Effector memory CD8-positive, alpha-beta T cell (primary cell): ENCODE measurements at regions not wholly inside any gene's neighbourhood (a gene's known extent, or its start where the extent isn't known, plus 50 kb on each side); places are given as distances from the start of the nearest gene placed in this dataset.

Experiments used
- ATAC-seq: fragments of 150-1000 bp; cut with Tn5 transposase; replicated peaks from 2 replicates; pipeline ENCODE4 v1.10.0; 2021; ENCODE audit warnings: mild to moderate bottlenecking, moderate library complexity
- DNase-seq, 3 experiments: peaks; one replicate each; pipeline ENCODE4 v3.0.0; 2021
- H3K27ac Mint-ChIP-seq, 2 donors: one replicate each; pipeline ENCODE4 v1.8.0; 2022; ENCODE audit warnings: mild to moderate bottlenecking in 2 of 2, mixed read lengths in 2 of 2, moderate library complexity in 2 of 2
- H3K27me3 Mint-ChIP-seq, 2 donors: one replicate each; pipeline ENCODE4 v1.8.0; 2022; ENCODE audit warnings: mixed read lengths in 2 of 2
- H3K36me3 Mint-ChIP-seq: one replicate; pipeline ENCODE4 v1.8.0; 2022; ENCODE audit warnings: mild to moderate bottlenecking, moderate library complexity, mixed read lengths; ENCODE audit not compliant: insufficient read depth
- H3K4me1 Mint-ChIP-seq, 2 donors: one replicate each; pipeline ENCODE4 v1.8.0; 2022; ENCODE audit warnings: low read depth in 2 of 2, mixed read lengths in 2 of 2
- H3K4me3 Mint-ChIP-seq, 2 donors: one replicate each; pipeline ENCODE4 v1.8.0; 2022; ENCODE audit warnings: mild to moderate bottlenecking in 2 of 2, mixed read lengths in 2 of 2, moderate library complexity in 2 of 2
- H3K9me3 Mint-ChIP-seq, 2 donors: one replicate each; pipeline ENCODE4 v1.8.0; 2022; ENCODE audit warnings: mixed read lengths in 2 of 2

GRCh38 chr10:3239920-3240894 is 67.6 kb upstream of the PITRM1 start:
- Mint-ChIP-seq H3K36me3 (no peaks in the 10 kb centered on the region), H3K27ac (no peak overlapping the region), H3K27me3 (peaks cover 27 to 28% of the 10 kb centered on the region in 2 donors), H3K4me3 (no peak overlapping the region), H3K4me1 (peaks cover 4% of the 10 kb centered on the region in 2 donors), H3K9me3 (no peaks in the 10 kb centered on the region)
- ATAC-seq = no peak
- DNase-seq = no peak

GRCh38 chr10:3239066-3239919 is 66.7 kb upstream of the PITRM1 start:
- Mint-ChIP-seq H3K27ac (no peak overlapping the region), H3K4me3 (no peak overlapping the region), H3K36me3 (no peaks in the 10 kb centered on the region), H3K27me3 (peaks cover 18 to 32% of the 10 kb centered on the region in 2 donors), H3K9me3 (no peaks in the 10 kb centered on the region), H3K4me1 (peaks cover 2 to 4% of the 10 kb centered on the region in 2 donors)
- ATAC-seq (peak; percentile 85), DNase-seq (peak; percentile 69 to 71 (median 69))

- Mint-ChIP-seq H3K36me3 (no peaks in the 10 kb centered on the region), H3K4me3 (no peak overlapping the region), H3K27ac (no peak overlapping the region), H3K4me1 (peaks cover 2 to 4% of the 10 kb centered on the region in 2 donors), H3K27me3 (peaks cover 18 to 37% of the 10 kb centered on the region in 2 donors), H3K9me3 (no peaks in the 10 kb centered on the region)
- DNase-seq (no peak), ATAC-seq (no peak)
Measured at GRCh38 chr10:3238115-3238871, 65.7 kb upstream of the PITRM1 start.

- no peak overlapping the region for H3K4me3 Mint-ChIP-seq
- H3K4me1 Mint-ChIP-seq = peaks cover 2 to 4% of the 10 kb centered on the region in 2 donors
- no peaks in the 10 kb centered on the region for H3K36me3 Mint-ChIP-seq
- H3K27ac Mint-ChIP-seq = no peak overlapping the region
- no peak for ATAC-seq
- H3K9me3 Mint-ChIP-seq = no peaks in the 10 kb centered on the region
- DNase-seq = no peak
- peaks cover 18 to 44% of the 10 kb centered on the region in 2 donors for H3K27me3 Mint-ChIP-seq
Measured at GRCh38 chr10:3237530-3237929, 64.9 kb upstream of the PITRM1 start.

- Mint-ChIP-seq H3K4me3 (no peak overlapping the region), H3K36me3 (no peaks in the 10 kb centered on the region), H3K9me3 (no peaks in the 10 kb centered on the region), H3K27ac (no peak overlapping the region), H3K27me3 (peaks cover 18 to 49% of the 10 kb centered on the region in 2 donors), H3K4me1 (peaks cover 2 to 4% of the 10 kb centered on the region in 2 donors)
- ATAC-seq = no peak
- no peak for DNase-seq
Measured at GRCh38 chr10:3236644-3237404, 64.2 kb upstream of the PITRM1 start.

- ATAC-seq = no peak
- H3K27ac Mint-ChIP-seq = no peak overlapping the region
- no peaks in the 10 kb centered on the region for H3K36me3 Mint-ChIP-seq
- H3K9me3 Mint-ChIP-seq = no peaks in the 10 kb centered on the region
- H3K27me3 Mint-ChIP-seq = peaks cover 23 to 57% of the 10 kb centered on the region in 2 donors
- DNase-seq = no peak
- H3K4me1 Mint-ChIP-seq = peaks cover 2 to 4% of the 10 kb centered on the region in 2 donors
- H3K4me3 Mint-ChIP-seq = no peak overlapping the region
Measured at GRCh38 chr10:3235996-3236510, 63.5 kb upstream of the PITRM1 start.

GRCh38 chr10:3235395-3235794 is 62.8 kb upstream of the PITRM1 start:
- H3K27me3 Mint-ChIP-seq = peaks cover 25 to 58% of the 10 kb centered on the region in 2 donors
- no peak overlapping the region for H3K27ac Mint-ChIP-seq

GRCh38 chr10:3233486-3233990 is 61.0 kb upstream of the PITRM1 start:
- no peaks in the 10 kb centered on the region for H3K9me3 Mint-ChIP-seq
- no peak overlapping the region for H3K27ac Mint-ChIP-seq
- H3K4me3 Mint-ChIP-seq = no peak overlapping the region
- peaks cover 2% of the 10 kb centered on the region in 2 donors for H3K4me1 Mint-ChIP-seq
- peaks cover 12 to 48% of the 10 kb centered on the region in 2 donors for H3K27me3 Mint-ChIP-seq
- ATAC-seq (no peak), DNase-seq (no peak)
- H3K36me3 Mint-ChIP-seq = no peaks in the 10 kb centered on the region

More at GRCh38 chr10:3235395-3235794, 62.8 kb upstream of the PITRM1 start:
- no peaks in the 10 kb centered on the region for H3K9me3 Mint-ChIP-seq
- no peak overlapping the region for H3K4me3 Mint-ChIP-seq
- H3K4me1 Mint-ChIP-seq = peaks cover 2 to 4% of the 10 kb centered on the region in 2 donors
- ATAC-seq (no peak), DNase-seq (no peak)
- H3K36me3 Mint-ChIP-seq = no peaks in the 10 kb centered on the region

GRCh38 chr10:3231951-3232730 is 59.6 kb upstream of the PITRM1 start:
- DNase-seq (no peak), ATAC-seq (no peak)
- no peak overlapping the region for H3K4me3 Mint-ChIP-seq
- peaks cover 13 to 14% of the 10 kb centered on the region in 2 donors for H3K4me1 Mint-ChIP-seq
- peaks cover 5% of the 10 kb centered on the region for H3K36me3 Mint-ChIP-seq
- no peak overlapping the region for H3K27ac Mint-ChIP-seq
- peaks cover 7 to 43% of the 10 kb centered on the region in 2 donors for H3K27me3 Mint-ChIP-seq
- H3K9me3 Mint-ChIP-seq = no peaks in the 10 kb centered on the region

GRCh38 chr10:3229815-3230214 is 57.2 kb upstream of the PITRM1 start:
- peaks cover 13 to 14% of the 10 kb centered on the region in 2 donors for H3K4me1 Mint-ChIP-seq
- no peak overlapping the region for H3K4me3 Mint-ChIP-seq
- peaks cover 5% of the 10 kb centered on the region for H3K36me3 Mint-ChIP-seq
- H3K27me3 Mint-ChIP-seq = peaks cover 7 to 32% of the 10 kb centered on the region in 2 donors
- DNase-seq = no peak
- H3K27ac Mint-ChIP-seq = no peak overlapping the region
- no peak for ATAC-seq
- H3K9me3 Mint-ChIP-seq = no peaks in the 10 kb centered on the region

GRCh38 chr10:3228629-3228945 is 56.0 kb upstream of the PITRM1 start:
- H3K4me1 Mint-ChIP-seq = peaks cover 13 to 14% of the 10 kb centered on the region in 2 donors
- no peak for DNase-seq
- peaks cover 7 to 24% of the 10 kb centered on the region in 2 donors for H3K27me3 Mint-ChIP-seq
- peaks cover 5% of the 10 kb centered on the region for H3K36me3 Mint-ChIP-seq
- no peak for ATAC-seq
- H3K27ac Mint-ChIP-seq = peak overlapping the region; percentile 83 to 93
- peak overlapping the region in 1 of 2 donors; percentile 75 for H3K4me3 Mint-ChIP-seq
- H3K9me3 Mint-ChIP-seq = no peaks in the 10 kb centered on the region
